Heart left ventricle (tissue), 13 donors: ENCODE measurements at regions not wholly inside any gene's neighbourhood (a gene's known extent, or its start where the extent isn't known, plus 50 kb on each side); places are given as distances from the start of the nearest gene placed in this dataset.

Source experiments
- POLR2A ChIP-seq, 2 donors: fragments of 450-650 bp; IDR thresholded peaks; one replicate each; pipeline ENCODE4 v1.6.1; 2017; ENCODE audit warnings: antibody characterized with exemption in 2 of 2, mild to moderate bottlenecking in 2 of 2, moderate library complexity in 2 of 2
- TF ChIP-seq, protein P1 (sequence below), 12 donors: fragments of 200-600 bp; sonication (generic) in 4 of 12; IDR thresholded peaks; one replicate each; pipeline versions ENCODE4 v1.5.0 to v1.8.0; 2018 to 2022; ENCODE audit warnings: antibody characterized with exemption in 12 of 12, mild to moderate bottlenecking in 5 of 12
- donor health status: ischemic (EF 13 %, LVEDD 7.1; RV severe dilation, severe dysfunction).
- donor health status: DM: no; HTN: yes; CAD: no.
- donor health status: DM: no; HTN: no; CAD: no.
- donor health status: ischemic (EF 25% LVEDD 6.9; RV normal size, moderate dysfunction).
- donor health status: ischemic (EF 25% LVEDD 5.7; RV mildly dilated, moderate dysfunction).
- donor health status: ischemic (EF 35%, LVEDD 5.7; RV mildly dilated, moderate dysfunction).
- donor health status: nonischemic (EF 11% LVEDD 7.7; RV severe dilation, severe dysfunction).
- donor health status: DM: yes; HTN: yes; CAD: no.
- donor health status: PGD.
- donor health status: ischemic (EF 29% LVEDD 5.4; RV normal size, mild dysfunction).
- donor health status: nonischemic (EF 23%, LVEDD 6.1; RV moderate dilation, normal function).

DNA sequence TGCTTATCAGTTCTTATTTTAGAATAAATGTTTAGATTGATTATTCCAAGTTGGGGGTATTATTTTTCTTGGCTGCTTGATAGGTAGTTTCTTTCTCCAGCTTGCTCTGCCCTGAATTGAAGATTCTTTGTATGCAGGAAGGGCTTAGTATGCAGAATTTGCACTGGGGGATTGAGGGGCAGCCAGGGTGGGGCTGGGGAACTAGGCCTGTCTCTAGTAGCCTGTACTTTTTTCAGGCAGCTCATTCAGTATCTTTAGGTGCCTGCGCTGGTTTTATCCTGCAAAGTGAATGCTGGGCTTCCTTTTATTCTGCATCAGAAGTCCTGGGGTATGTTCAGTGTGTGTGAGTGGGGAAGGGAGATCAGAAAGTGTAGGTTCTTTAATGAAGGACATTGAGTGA, 228.3 kb upstream of the ELL2 start:
- TF ChIP-seq, protein P1, sequence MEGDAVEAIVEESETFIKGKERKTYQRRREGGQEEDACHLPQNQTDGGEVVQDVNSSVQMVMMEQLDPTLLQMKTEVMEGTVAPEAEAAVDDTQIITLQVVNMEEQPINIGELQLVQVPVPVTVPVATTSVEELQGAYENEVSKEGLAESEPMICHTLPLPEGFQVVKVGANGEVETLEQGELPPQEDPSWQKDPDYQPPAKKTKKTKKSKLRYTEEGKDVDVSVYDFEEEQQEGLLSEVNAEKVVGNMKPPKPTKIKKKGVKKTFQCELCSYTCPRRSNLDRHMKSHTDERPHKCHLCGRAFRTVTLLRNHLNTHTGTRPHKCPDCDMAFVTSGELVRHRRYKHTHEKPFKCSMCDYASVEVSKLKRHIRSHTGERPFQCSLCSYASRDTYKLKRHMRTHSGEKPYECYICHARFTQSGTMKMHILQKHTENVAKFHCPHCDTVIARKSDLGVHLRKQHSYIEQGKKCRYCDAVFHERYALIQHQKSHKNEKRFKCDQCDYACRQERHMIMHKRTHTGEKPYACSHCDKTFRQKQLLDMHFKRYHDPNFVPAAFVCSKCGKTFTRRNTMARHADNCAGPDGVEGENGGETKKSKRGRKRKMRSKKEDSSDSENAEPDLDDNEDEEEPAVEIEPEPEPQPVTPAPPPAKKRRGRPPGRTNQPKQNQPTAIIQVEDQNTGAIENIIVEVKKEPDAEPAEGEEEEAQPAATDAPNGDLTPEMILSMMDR (IDR thresholded peaks at IDR 0.05) = no peak
- TF ChIP-seq POLR2A (IDR thresholded peaks at IDR 0.05) = no peak
